ENCODE measurements at regions not wholly inside any gene's neighbourhood (a gene's known extent, or its start where the extent isn't known, plus 50 kb on each side); places are given as distances from the start of the nearest gene placed in this dataset.

GRCh38 chr15:37586011-37586583 lies 348.3 kb upstream of the TMCO5A start:
- no peak for DNase-seq

DNA sequence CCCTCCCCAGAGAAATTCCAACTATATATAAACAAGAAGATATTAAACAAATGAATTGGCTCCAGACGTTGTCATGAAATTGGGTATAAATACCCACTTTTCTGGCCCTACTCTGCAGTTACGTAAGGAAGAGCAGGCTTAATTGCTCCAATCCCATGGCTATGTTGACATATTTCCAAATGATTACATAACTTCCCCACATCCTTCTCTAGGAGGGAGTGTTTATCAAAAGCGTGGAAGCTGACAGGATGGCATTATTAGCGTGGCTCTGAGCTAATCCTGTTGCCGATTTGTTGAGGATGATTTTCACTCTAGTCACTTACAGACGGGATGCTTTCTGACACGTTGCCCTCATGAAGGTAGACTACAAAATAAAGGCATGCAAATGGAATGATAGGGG lies 347.5 kb upstream of the TMCO5A start:
- DNase-seq, result no peak

DNA sequence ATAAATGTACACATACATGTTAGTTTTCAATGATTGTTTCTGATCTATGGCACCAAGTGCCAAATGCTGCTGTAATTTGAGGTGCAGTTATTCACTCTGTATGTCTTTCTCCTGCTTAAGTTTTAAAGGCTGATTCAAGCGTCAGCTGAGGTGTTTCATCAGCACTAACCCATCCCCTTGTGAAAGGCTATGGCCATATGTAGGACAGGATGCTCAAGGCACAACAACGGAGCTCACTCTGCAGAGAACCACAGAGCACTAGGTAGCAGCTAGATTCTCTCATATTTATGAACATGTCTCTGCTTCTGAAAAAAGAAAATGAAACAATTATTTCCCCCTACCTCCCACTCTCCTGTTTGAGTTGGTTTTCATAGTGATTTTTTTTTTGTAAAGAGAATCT lies 340.0 kb upstream of the TMCO5A start:
- DNase-seq, result no peak

- DNase-seq, result no peak
These were observed 338.9 kb upstream of the TMCO5A start for GRCh38 chr15:37595426-37595970.

DNA sequence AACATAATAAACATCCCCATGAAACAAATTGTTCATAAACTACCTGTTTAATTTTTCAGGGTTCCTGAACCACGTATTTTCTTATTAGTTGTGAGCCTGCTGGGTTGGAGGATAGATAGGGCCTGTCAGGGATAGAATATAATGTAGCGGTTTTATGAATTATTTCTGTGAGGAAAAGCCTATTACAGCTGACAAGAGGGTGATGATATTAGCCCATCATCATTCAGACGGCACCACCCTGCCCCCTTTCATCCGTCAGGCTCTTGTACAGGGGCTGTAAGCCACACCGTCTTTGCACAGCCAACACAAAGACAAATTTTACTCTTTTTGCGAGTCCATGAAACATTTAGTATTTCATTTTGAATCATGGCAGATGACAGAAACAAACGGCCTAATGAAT lies 335.3 kb upstream of the TMCO5A start:
- no peak for DNase-seq

DNA sequence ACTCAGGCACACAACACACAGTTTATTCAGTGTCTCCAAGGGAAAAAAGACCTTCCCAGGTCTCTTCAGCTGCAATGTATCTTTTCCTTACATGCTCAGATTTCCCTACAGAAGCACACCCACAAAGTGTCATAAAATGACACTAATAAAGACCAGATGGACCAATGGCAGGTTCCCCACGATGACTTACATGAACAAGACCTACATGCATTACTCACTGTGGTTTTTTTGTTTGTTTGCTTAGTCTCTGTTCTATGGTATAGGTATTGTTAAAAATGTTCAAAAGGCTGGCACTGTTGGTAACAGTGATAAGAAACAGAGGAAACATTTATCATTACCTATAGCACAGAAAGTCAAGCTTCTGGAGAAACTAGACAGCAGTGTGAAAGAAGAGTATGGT lies 318.2 kb upstream of the TMCO5A start:
- no peak for DNase-seq

DNA sequence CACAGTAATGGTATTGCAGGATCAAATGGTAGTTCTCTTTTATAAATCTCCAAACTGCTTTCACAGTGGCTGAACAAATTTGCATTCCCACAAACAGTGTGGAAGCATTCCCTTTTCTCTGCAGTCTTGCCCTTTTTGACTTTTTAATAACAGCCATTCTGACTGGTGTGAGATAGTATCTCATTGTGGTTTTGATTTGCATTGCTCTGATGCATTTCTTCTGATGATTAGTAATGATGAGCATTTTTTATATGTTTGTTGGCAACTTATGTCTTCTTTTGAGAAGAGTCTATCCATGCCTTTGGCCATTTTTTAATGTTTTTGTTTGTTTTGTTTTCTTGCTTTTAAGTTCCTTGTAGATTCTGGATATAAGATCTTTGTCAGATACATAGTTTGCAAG lies 316.1 kb upstream of the TMCO5A start:
- no peak for DNase-seq

GRCh38 chr15:37619358-37620042 lies 314.9 kb upstream of the TMCO5A start:
- no peak for DNase-seq

GRCh38 chr15:37625576-37625975 lies 308.9 kb upstream of the TMCO5A start:
- no peak for DNase-seq

- no peak for DNase-seq
These were observed 305.9 kb upstream of the TMCO5A start for GRCh38 chr15:37628507-37628906.

GRCh38 chr15:37636736-37637135 lies 297.7 kb upstream of the TMCO5A start:
- DNase-seq, result no peak

- DNase-seq, result no peak
These were observed 296.3 kb upstream of the TMCO5A start for GRCh38 chr15:37638116-37638515.

- DNase-seq, result no peak
These were observed 295.7 kb upstream of the TMCO5A start for GRCh38 chr15:37638691-37639090.

GRCh38 chr15:37652646-37653417 lies 281.6 kb upstream of the TMCO5A start:
- peak; percentile 5 for DNase-seq

DNA sequence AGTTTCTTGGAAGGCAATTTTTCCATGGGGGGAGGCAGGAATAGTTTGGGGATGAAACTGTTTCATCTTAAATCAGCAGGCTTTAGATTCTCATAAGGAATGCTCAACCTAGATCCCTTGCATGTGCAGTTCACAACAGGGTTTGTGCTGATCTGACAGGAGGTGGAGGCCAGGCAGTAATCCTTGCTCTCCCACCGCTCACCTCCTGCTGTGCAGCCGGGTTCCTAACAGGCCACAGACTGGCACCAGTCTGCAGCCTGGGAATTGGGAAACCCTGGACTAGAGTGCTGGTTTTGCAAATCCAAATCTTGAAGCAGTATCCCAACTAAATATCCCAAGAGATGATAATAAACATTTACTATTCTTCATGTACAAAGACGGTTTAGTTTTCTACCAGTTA lies 256.3 kb upstream of the TMCO5A start:
- no peak for DNase-seq

- no peak for DNase-seq
These were observed 254.8 kb upstream of the TMCO5A start for GRCh38 chr15:37679627-37680026.

- DNase-seq, result peak; percentile 46
These were observed 252.1 kb upstream of the TMCO5A start for GRCh38 chr15:37682304-37682703.

DNA sequence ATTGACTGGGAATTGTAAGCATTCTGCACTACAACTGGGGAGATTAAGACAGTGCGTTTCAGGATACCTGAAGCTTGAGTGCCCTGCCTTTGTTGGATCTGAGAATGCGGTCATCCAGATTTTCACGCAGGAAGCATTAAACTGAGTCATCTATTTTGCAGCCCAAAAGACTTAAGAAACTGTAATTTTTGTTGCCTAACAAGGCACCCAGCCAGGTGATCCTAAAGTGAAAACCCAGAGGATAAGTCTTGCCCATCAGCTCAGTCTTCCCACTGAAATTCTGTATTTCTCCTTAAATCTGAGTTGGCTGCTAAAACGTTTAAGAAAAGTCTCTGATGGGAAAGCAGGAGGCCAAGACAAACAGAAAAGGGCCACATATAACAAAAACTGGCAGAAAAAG lies 242.5 kb upstream of the TMCO5A start:
- DNase-seq, result no peak

DNA sequence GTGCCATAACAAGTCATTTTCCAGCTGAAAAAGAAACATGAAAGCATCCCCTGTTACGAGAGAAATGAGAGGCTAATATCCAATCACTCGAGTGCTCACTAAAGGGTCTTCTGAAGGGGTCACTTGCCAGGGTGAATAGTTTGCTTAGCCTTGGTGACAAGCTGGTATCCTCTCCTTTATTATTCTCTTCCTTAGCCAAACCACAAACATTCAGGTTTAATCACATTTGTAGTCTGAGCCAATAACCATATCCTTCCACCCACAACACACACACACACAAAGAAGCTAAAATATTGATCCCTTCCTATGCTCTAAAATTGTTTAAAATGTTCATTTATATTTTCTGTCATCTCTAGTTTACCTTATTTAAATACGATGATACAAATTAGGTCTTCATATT lies 240.5 kb upstream of the TMCO5A start:
- no peak for DNase-seq

DNA sequence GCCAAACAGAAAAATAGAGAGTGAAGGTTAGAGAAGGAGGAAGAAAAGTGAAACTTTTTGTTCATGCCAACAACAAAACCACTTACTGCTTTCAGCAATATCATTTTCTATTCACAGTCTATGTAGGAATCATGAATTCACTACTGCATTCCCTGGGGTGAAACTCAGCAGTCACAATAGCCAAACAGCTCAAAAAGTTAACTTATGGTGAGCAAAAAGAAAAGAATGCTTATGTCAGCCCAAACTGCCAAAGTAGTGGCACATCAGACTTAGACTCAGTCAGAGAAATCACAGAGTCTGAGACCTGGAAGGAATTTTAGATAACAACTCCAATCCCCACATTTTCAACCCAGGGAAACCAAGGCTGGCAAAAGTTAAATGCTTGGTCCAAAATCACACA lies 238.7 kb upstream of the TMCO5A start:
- no peak for DNase-seq

DNA sequence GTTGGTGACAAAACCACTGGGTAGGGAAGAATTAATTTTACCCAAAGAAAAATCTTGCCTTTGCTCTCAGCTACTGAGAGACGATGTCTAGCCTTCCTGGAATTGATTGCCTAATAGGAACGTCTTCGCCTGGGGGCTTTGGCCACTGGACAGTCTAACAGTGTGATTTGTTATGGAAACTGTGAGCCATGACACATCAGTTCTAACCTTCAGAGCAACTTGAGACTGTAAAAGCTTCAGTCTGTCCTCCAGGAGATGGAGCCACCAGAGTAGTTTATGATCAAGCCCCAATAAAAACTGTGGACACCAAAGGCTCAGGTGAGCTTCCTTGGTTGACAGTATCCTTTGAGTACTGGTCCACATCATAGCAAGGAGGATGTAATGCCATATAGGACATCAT lies 235.8 kb upstream of the TMCO5A start:
- no peak for DNase-seq

DNA sequence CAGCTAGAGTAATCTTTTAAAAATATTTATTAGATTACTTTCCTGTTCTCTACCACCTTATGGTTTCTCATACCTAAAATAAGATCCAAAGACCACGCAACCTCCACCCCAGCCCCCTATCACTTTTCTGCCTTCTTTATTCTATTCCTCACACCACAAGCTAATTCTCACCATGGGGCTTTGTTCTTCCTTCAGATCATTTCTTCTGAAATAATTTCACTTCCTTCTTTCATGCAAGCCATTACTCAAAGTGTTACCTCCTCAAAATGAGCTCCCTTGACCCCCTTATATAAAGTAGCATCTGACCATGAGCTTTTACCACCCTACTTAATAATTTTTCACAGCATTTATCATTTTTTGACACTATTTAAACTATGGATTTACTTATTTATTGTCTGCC lies 233.2 kb upstream of the TMCO5A start:
- no peak for DNase-seq

DNA sequence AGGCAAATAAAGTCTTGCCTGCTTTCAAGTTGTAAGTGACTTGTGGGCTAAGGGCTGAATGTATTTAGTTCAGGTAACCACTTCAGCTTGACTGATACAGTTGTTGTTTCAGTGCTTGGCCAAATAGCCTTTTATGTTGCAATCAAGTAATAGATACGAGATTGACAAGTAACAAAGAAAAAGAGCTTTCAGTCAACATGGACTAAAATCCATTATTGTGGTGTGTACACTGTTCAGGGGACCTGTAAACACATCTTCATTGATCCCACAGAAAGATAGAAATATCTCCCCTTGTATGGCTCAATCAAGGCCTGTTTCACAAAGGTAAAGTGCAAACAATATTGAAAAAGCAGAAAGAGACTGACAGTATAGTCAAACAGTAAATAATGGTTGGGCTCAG lies 224.8 kb upstream of the TMCO5A start:
- no peak for DNase-seq

DNA sequence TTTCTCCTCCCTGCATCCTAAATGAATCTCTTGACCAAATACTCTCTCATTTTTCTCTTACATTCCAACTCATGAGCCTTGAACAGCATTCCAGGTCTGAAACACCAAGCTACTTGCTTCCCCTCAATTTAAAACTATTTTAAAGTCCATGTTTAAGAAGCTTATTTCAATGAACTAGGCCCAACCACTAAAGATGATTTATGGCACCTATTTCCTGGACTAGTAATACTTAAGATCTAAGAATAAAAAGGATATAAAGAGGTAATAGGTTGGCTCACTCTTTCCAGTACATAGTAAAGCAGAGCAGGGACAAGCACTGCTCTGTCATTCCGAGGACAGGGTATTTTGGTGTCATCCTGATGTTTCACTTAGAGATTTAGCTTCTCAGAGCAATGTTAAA lies 219.3 kb upstream of the TMCO5A start:
- no peak for DNase-seq

All from NCI-H82 (cell line).